Fibroblast of mammary gland (primary cell): ENCODE measurements at regions not wholly inside any gene's neighbourhood (a gene's known extent, or its start where the extent isn't known, plus 50 kb on each side); places are given as distances from the start of the nearest gene placed in this dataset.

Experiments used
- DNase-seq: peaks from one replicate; pipeline ENCODE4 v3.0.0-alpha.2; 2010; ENCODE audit warnings: low read depth
- H3K4me3 ChIP-seq: 2 replicates; pipeline ENCODE4 v1.5.1; 2011; ENCODE audit warnings: low read depth, mild to moderate bottlenecking, low read length, moderate library complexity; ENCODE audit not compliant: control insufficient read depth
- CTCF ChIP-seq: conservative IDR thresholded peaks from 2 replicates; pipeline ENCODE4 v1.5.1; 2011; ENCODE audit warnings: low read depth, low read length, inconsistent platforms; ENCODE audit not compliant: control insufficient read depth, insufficient read depth

GRCh38 chr10:100677290-100677945 lies 68.0 kb upstream of the PAX2 start:
- no peak for DNase-seq
- H3K4me3 ChIP-seq = no peak overlapping the region
- no peak for TF ChIP-seq CTCF

GRCh38 chr10:100679327-100679726 lies 66.1 kb upstream of the PAX2 start:
- no peak for DNase-seq
- TF ChIP-seq CTCF = no peak
- H3K4me3 ChIP-seq = no peak overlapping the region

- H3K4me3 ChIP-seq = no peak overlapping the region
- no peak for DNase-seq
- TF ChIP-seq CTCF = no peak
Measured at GRCh38 chr10:100683004-100683403, 62.4 kb upstream of the PAX2 start.

- DNase-seq = no peak
- no peak for TF ChIP-seq CTCF
- H3K4me3 ChIP-seq = no peak overlapping the region
Measured at GRCh38 chr10:100683545-100684300, 61.7 kb upstream of the PAX2 start.

- DNase-seq = no peak
- TF ChIP-seq CTCF = no peak
- no peak overlapping the region for H3K4me3 ChIP-seq
Measured at GRCh38 chr10:100684688-100685235, 60.6 kb upstream of the PAX2 start.

- no peak for DNase-seq
- TF ChIP-seq CTCF = no peak
- H3K4me3 ChIP-seq = no peak overlapping the region
Measured at GRCh38 chr10:100685331-100685730, 60.1 kb upstream of the PAX2 start.
